ENCODE measurements at regions not wholly inside any gene's neighbourhood (a gene's known extent, or its start where the extent isn't known, plus 50 kb on each side); places are given as distances from the start of the nearest gene placed in this dataset.

DNA sequence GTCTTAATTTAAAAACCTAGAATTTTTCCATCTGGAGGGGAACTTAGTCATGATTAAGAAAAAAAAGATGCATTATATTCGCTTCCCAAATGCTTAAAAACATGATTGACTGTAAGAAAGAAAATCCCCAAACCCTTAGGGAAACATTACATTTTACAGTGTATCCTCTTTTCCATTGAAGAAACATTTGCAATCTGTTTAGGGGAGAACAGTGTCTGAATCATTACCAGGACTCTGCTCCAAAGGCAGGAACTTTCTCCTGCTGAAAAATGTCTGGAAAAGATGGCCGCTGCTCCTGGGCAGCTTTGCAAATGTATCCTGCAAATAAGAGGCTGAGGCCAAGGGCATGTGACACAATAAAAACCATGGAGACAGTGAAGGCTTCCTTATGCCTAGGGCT, 173.7 kb downstream of the BUB3 start:
- TF ChIP-seq, protein P1, sequence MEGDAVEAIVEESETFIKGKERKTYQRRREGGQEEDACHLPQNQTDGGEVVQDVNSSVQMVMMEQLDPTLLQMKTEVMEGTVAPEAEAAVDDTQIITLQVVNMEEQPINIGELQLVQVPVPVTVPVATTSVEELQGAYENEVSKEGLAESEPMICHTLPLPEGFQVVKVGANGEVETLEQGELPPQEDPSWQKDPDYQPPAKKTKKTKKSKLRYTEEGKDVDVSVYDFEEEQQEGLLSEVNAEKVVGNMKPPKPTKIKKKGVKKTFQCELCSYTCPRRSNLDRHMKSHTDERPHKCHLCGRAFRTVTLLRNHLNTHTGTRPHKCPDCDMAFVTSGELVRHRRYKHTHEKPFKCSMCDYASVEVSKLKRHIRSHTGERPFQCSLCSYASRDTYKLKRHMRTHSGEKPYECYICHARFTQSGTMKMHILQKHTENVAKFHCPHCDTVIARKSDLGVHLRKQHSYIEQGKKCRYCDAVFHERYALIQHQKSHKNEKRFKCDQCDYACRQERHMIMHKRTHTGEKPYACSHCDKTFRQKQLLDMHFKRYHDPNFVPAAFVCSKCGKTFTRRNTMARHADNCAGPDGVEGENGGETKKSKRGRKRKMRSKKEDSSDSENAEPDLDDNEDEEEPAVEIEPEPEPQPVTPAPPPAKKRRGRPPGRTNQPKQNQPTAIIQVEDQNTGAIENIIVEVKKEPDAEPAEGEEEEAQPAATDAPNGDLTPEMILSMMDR (IDR thresholded peaks at IDR 0.05; ENCODE audit: extremely low read depth in 1 of 2, insufficient read depth in 1 of 2, low read depth in 1 of 2, low read length in 2 of 2), result no peak
- TF ChIP-seq POLR2A (IDR thresholded peaks at IDR 0.05; ENCODE audit: low read depth, low read length) (no peak), JUN (IDR thresholded peaks at IDR 0.05; ENCODE audit: borderline replicate concordance, insufficient read depth, insufficient read length, low read depth) (no peak), MAX (IDR thresholded peaks at IDR 0.05; ENCODE audit: insufficient read depth, insufficient read length) (no peak), POLR2AphosphoS5 (IDR thresholded peaks at IDR 0.05; ENCODE audit: insufficient read depth, low read depth, low read length) (no peak), EZH2 (IDR thresholded peaks at IDR 0.05; ENCODE audit: borderline replicate concordance, low read depth, low read length, severe bottlenecking) (no peak)
